ENCODE measurements at regions not wholly inside any gene's neighbourhood (a gene's known extent, or its start where the extent isn't known, plus 50 kb on each side); places are given as distances from the start of the nearest gene placed in this dataset.

GRCh38 chr3:72533591-72534473 lies 314.4 kb downstream of the SHQ1 start:
- H3K4me3 ChIP-seq (replicated peaks; ENCODE audit: low read depth, low read length): no peak overlapping the region
- no peak for TF ChIP-seq CTCF (IDR thresholded peaks at IDR 0.05; ENCODE audit: low read length, missing control alignments)
- DNase-seq (ENCODE audit: low read depth): no peak

DNA sequence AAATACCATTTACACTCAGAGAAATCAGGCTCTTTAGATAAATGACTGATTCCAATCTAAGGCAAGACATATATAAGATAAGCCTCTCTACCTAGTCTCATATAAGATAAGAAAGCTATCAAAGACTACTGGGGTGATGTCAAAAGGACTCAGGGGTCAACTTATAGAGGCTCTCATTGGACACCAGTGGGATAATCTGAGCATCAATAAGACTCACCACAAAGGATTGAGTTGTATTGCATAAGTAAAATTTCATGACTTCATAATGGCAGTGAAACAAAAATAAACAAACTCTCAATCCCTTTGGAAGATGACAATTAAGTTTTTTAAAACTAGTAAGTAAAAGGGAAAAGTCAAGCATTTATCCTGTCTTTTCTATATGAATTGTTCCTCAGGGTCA lies 317.8 kb downstream of the SHQ1 start:
- no peak overlapping the region for H3K4me3 ChIP-seq (replicated peaks; ENCODE audit: low read depth, low read length)
- DNase-seq (ENCODE audit: low read depth): no peak
- no peak for TF ChIP-seq CTCF (IDR thresholded peaks at IDR 0.05; ENCODE audit: low read length, missing control alignments)

DNA sequence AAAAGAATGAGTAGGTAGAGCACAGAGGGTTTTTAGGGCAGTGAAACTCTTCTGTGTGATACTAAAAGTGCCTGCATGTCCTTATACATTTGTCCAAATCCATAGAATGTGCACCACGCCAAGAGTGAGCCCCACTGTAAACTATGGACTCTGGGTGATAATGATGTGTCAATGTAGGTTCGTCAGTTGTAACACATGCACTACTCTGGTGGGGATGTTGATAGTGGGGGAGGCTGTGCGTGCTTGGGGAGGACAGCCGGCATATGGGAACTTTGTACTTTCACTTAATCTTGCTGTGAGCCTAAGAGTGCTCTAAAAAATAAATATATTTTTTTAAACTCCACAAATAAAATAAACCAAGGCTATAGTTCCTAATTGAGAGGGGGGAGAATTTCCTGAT lies 319.2 kb downstream of the SHQ1 start:
- H3K4me3 ChIP-seq (replicated peaks; ENCODE audit: low read depth, low read length): no peak overlapping the region
- no peak for DNase-seq (ENCODE audit: low read depth)
- no peak for TF ChIP-seq CTCF (IDR thresholded peaks at IDR 0.05; ENCODE audit: low read length, missing control alignments)

GRCh38 chr3:72523429-72524151 lies 324.7 kb downstream of the SHQ1 start:
- no peak for DNase-seq (ENCODE audit: low read depth)
- TF ChIP-seq CTCF (IDR thresholded peaks at IDR 0.05; ENCODE audit: low read length, missing control alignments): no peak
- H3K4me3 ChIP-seq (replicated peaks; ENCODE audit: low read depth, low read length): no peak overlapping the region

DNA sequence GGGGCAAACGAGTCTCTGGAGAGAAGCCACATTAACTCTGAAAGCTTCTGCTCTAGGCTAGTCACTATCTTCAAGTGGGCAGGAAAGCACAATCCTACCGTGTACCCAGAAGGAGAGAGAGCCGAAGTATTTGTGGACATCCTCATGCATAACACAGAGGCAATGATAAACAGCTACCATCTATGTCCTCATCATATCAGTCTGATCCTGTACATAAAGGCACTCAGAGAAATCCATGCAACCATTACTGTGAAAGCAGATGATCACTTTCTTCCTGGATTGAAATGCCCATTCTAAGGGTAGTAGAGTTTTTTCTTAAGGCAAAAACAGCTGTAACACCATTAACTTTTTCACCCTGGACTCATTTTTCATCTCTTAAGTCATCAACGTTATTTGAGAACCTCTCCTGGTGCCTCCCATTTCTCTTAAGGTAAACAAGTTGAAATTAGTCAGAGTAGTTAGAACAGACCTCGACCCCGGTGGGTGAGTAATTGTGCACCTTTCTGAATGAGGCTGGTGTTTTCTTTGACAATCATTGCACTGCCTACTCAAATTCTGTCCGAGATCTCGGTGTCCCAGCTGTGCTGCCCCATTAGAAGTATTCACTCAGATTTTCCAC lies 327.4 kb downstream of the SHQ1 start:
- no peak overlapping the region for H3K4me3 ChIP-seq (replicated peaks; ENCODE audit: low read depth, low read length)
- no peak for TF ChIP-seq CTCF (IDR thresholded peaks at IDR 0.05; ENCODE audit: low read length, missing control alignments)
- no peak for DNase-seq (ENCODE audit: low read depth)

GRCh38 chr3:72519946-72520604 lies 328.2 kb downstream of the SHQ1 start:
- DNase-seq (ENCODE audit: low read depth): no peak
- TF ChIP-seq CTCF (IDR thresholded peaks at IDR 0.05; ENCODE audit: low read length, missing control alignments): no peak

More at GRCh38 chr3:72519946-72520604, 328.2 kb downstream of the SHQ1 start:
- H3K4me3 ChIP-seq (replicated peaks; ENCODE audit: low read depth, low read length): no peak overlapping the region

Measured in fibroblast of pulmonary artery (primary cell).